Calu3 (cell line): ENCODE measurements at regions not wholly inside any gene's neighbourhood (a gene's known extent, or its start where the extent isn't known, plus 50 kb on each side); places are given as distances from the start of the nearest gene placed in this dataset.

Experiments
- BruUV-seq: library from RNA; stranded (reverse); fragments of 400-500 nt; replicated peaks from 2 replicates; lab custom pipeline; 2021; lab: Mats Ljungman, UMichigan
- CTCF ChIA-PET: fragments of 300-600 bp; sonication (Branson Sonifier 250); formaldehyde crosslinking; loops from one replicate; lab custom pipeline; 2022; ENCODE audit warnings: antibody characterized with exemption; lab: Charles Lee
- DNase-seq: peaks from one replicate; pipeline ENCODE4 v3.0.0; 2022
- H3K27ac Mint-ChIP-seq: one replicate; pipeline ENCODE4 v1.8.0; 2022; ENCODE audit warnings: mixed read lengths; ENCODE audit not compliant: unreplicated experiment
- H3K27me3 Mint-ChIP-seq: one replicate; pipeline ENCODE4 v1.8.0; 2022; ENCODE audit warnings: mixed read lengths; ENCODE audit not compliant: unreplicated experiment
- H3K36me3 Mint-ChIP-seq: one replicate; pipeline ENCODE4 v1.8.0; 2022; ENCODE audit warnings: mild to moderate bottlenecking, moderate library complexity, mixed read lengths; ENCODE audit not compliant: insufficient read depth, unreplicated experiment
- H3K4me1 Mint-ChIP-seq: one replicate; pipeline ENCODE4 v1.8.0; 2022; ENCODE audit warnings: mild to moderate bottlenecking, low read depth, mixed read lengths; ENCODE audit not compliant: unreplicated experiment
- H3K4me3 Mint-ChIP-seq: one replicate; pipeline ENCODE4 v1.8.0; 2022; ENCODE audit warnings: mild to moderate bottlenecking, low read depth, moderate library complexity, mixed read lengths; ENCODE audit not compliant: unreplicated experiment
- H3K9me3 Mint-ChIP-seq: one replicate; pipeline ENCODE4 v1.8.0; 2022; ENCODE audit warnings: low read depth, mixed read lengths; ENCODE audit not compliant: unreplicated experiment
- intact Hi-C: fragments of 100-400 bp; cut with micrococcal nuclease; formaldehyde crosslinking; loops from one replicate; pipeline ENCODE4 v1.10.0; 2022; ENCODE audit not compliant: unreplicated experiment
- TF ChIP-seq, protein P1 (sequence below): fragments of 200-600 bp; IDR thresholded peaks from one replicate; pipeline ENCODE4 v1.8.0; 2022; ENCODE audit warnings: antibody characterized with exemption; ENCODE audit not compliant: unreplicated experiment

- Mint-ChIP-seq H3K4me1 (no peaks in the 10 kb centered on the region), H3K36me3 (no peaks in the 10 kb centered on the region), H3K9me3 (no peaks in the 10 kb centered on the region), H3K27ac (no peak overlapping the region), H3K4me3 (no peak overlapping the region), H3K27me3 (peaks cover 67% of the 10 kb centered on the region)
- TF ChIP-seq, protein P1, sequence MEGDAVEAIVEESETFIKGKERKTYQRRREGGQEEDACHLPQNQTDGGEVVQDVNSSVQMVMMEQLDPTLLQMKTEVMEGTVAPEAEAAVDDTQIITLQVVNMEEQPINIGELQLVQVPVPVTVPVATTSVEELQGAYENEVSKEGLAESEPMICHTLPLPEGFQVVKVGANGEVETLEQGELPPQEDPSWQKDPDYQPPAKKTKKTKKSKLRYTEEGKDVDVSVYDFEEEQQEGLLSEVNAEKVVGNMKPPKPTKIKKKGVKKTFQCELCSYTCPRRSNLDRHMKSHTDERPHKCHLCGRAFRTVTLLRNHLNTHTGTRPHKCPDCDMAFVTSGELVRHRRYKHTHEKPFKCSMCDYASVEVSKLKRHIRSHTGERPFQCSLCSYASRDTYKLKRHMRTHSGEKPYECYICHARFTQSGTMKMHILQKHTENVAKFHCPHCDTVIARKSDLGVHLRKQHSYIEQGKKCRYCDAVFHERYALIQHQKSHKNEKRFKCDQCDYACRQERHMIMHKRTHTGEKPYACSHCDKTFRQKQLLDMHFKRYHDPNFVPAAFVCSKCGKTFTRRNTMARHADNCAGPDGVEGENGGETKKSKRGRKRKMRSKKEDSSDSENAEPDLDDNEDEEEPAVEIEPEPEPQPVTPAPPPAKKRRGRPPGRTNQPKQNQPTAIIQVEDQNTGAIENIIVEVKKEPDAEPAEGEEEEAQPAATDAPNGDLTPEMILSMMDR: no peak
- CTCF ChIA-PET: no interaction called here
- intact Hi-C loops: no loop called here
- no peak for DNase-seq
- BruUV-seq: no TSS peak
Observed at GRCh38 chr9:89755821-89756220, 151.0 kb downstream of the GADD45G start.

GRCh38 chr9:89756891-89757537, 152.2 kb downstream of the GADD45G start:
- TF ChIP-seq, protein P1: no peak
- BruUV-seq: no TSS peak
- intact Hi-C loops: no loop called here
- no peaks in the 10 kb centered on the region for H3K9me3 Mint-ChIP-seq
- no peak overlapping the region for H3K4me3 Mint-ChIP-seq
- no peak for DNase-seq
- H3K36me3 Mint-ChIP-seq: no peaks in the 10 kb centered on the region
- no peak overlapping the region for H3K27ac Mint-ChIP-seq
- H3K4me1 Mint-ChIP-seq: no peaks in the 10 kb centered on the region
- CTCF ChIA-PET: no interaction called here
- H3K27me3 Mint-ChIP-seq: peaks cover 70% of the 10 kb centered on the region

- no peaks in the 10 kb centered on the region for H3K36me3 Mint-ChIP-seq
- H3K27ac Mint-ChIP-seq: no peak overlapping the region
- intact Hi-C loops: no loop called here
- DNase-seq: no peak
- no peaks in the 10 kb centered on the region for H3K4me1 Mint-ChIP-seq
- TF ChIP-seq, protein P1: no peak
- BruUV-seq: no TSS peak
- peaks cover 80% of the 10 kb centered on the region for H3K27me3 Mint-ChIP-seq
- CTCF ChIA-PET: no interaction called here
- no peak overlapping the region for H3K4me3 Mint-ChIP-seq
- H3K9me3 Mint-ChIP-seq: no peaks in the 10 kb centered on the region
Observed at GRCh38 chr9:89757776-89758528, 153.1 kb downstream of the GADD45G start.

GRCh38 chr9:89759572-89759971, 154.8 kb downstream of the GADD45G start:
- Mint-ChIP-seq H3K27me3 (peaks cover 86% of the 10 kb centered on the region), H3K4me1 (no peaks in the 10 kb centered on the region), H3K36me3 (no peaks in the 10 kb centered on the region), H3K27ac (no peak overlapping the region), H3K9me3 (no peaks in the 10 kb centered on the region), H3K4me3 (no peak overlapping the region)
- CTCF ChIA-PET: no interaction called here
- TF ChIP-seq, protein P1: no peak
- no peak for DNase-seq
- intact Hi-C loops: no loop called here
- no TSS peak for BruUV-seq
